Frontal cortex (tissue), 3 donors: ENCODE measurements at regions not wholly inside any gene's neighbourhood (a gene's known extent, or its start where the extent isn't known, plus 50 kb on each side); places are given as distances from the start of the nearest gene placed in this dataset.
"Not testable (repeated sequence)": the region's sequence is repeated elsewhere in the genome, so short reads cannot be mapped to it uniquely, and the experiment has no call there.

Source experiments
- DNase-seq, 2 donors: peaks; one replicate each; pipeline ENCODE4 v3.0.0; 2012; ENCODE audit warnings: low spot score in 2 of 2
- FAIRE-seq: peaks from 2 replicates; lab custom pipeline; 2012; peaks lifted over from hg19 to GRCh38; lab: Jason Lieb, UNC
- donor health status: control.
- donor health status: control.
- donor health status: control.

- no peak for FAIRE-seq
- no peak for DNase-seq
Observed at GRCh38 chr3:34038131-34038530, 239.7 kb downstream of the PDCD6IP start.

- DNase-seq (no peak), FAIRE-seq (no peak)
Observed at GRCh38 chr3:34046154-34046553, 247.7 kb downstream of the PDCD6IP start.

- FAIRE-seq (no peak), DNase-seq (no peak)
Observed at GRCh38 chr3:34053626-34054025, 255.2 kb downstream of the PDCD6IP start.

GRCh38 chr3:34056181-34056910 is 257.9 kb downstream of the PDCD6IP start:
- FAIRE-seq (no peak), DNase-seq (no peak)

GRCh38 chr3:34056951-34057390 is 258.5 kb downstream of the PDCD6IP start:
- DNase-seq = no peak
- FAIRE-seq = no peak

- FAIRE-seq, DNase-seq: not testable (repeated sequence)
Observed at GRCh38 chr3:34060995-34061394, 262.6 kb downstream of the PDCD6IP start.

- FAIRE-seq (no peak), DNase-seq (no peak)
Observed at GRCh38 chr3:34065901-34066300, 267.5 kb downstream of the PDCD6IP start.

- DNase-seq (no peak), FAIRE-seq (no peak)
Observed at GRCh38 chr3:34066328-34066727, 267.9 kb downstream of the PDCD6IP start.

- DNase-seq (no peak), FAIRE-seq (no peak)
Observed at GRCh38 chr3:34066999-34067398, 268.6 kb downstream of the PDCD6IP start.

- no peak for DNase-seq
- no peak for FAIRE-seq
Observed at GRCh38 chr3:34067536-34068051, 269.2 kb downstream of the PDCD6IP start.

- FAIRE-seq = no peak
- DNase-seq = no peak
Observed at GRCh38 chr3:34068505-34068904, 270.1 kb downstream of the PDCD6IP start.

GRCh38 chr3:34070831-34071585 is 272.6 kb downstream of the PDCD6IP start:
- no peak for DNase-seq
- FAIRE-seq = no peak

GRCh38 chr3:34072297-34072696 is 273.9 kb downstream of the PDCD6IP start:
- no peak for FAIRE-seq
- DNase-seq = no peak

GRCh38 chr3:34073111-34073510 is 274.7 kb downstream of the PDCD6IP start:
- no peak for FAIRE-seq
- no peak for DNase-seq

GRCh38 chr3:34073961-34074360 is 275.5 kb downstream of the PDCD6IP start:
- DNase-seq (no peak), FAIRE-seq (no peak)

- FAIRE-seq (no peak), DNase-seq (no peak)
Observed at GRCh38 chr3:34075975-34076374, 277.5 kb downstream of the PDCD6IP start.

GRCh38 chr3:34077417-34078195 is 279.2 kb downstream of the PDCD6IP start:
- FAIRE-seq (no peak), DNase-seq (no peak)

- no peak for FAIRE-seq
- no peak for DNase-seq
Observed at GRCh38 chr3:34078418-34078817, 280.0 kb downstream of the PDCD6IP start.

- DNase-seq, FAIRE-seq: not testable (repeated sequence)
Observed at GRCh38 chr3:34079849-34080248, 281.4 kb downstream of the PDCD6IP start.

- not testable (repeated sequence) for DNase-seq, FAIRE-seq
Observed at GRCh38 chr3:34090379-34090778, 291.9 kb downstream of the PDCD6IP start.
